ENCODE measurements at regions not wholly inside any gene's neighbourhood (a gene's known extent, or its start where the extent isn't known, plus 50 kb on each side); places are given as distances from the start of the nearest gene placed in this dataset.
"Not testable (repeated sequence)": the region's sequence is repeated elsewhere in the genome, so short reads cannot be mapped to it uniquely, and the experiment has no call there.

DNA sequence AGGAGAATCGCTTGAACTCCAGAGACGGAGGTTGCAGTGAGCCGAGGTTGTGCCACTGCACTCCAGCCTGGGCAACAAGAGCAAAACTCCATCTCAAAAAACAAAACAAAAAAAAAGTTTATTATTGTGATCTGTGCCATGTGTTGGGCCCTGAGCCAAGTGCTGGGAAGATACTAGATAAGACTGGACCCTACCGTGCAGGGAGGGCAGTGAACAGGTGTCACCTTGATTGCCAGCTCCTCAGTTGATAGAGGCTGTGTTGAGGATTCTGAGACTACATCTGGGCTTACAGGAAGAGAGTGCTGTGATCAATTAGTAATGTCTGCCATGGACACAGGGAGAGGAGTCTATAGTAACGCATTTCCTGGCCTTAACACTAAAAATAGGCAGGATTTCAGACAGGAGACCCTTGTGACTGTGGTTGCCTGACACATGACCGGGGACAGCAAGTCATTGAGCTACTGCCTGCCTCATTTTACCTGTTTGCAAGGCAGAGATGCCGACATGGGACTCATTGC is 201.5 kb downstream of the C9orf50 start:
- ATAC-seq: no peak
- Mint-ChIP-seq H3K4me1 (peaks cover 49% of the 10 kb centered on the region), H3K4me3 (no peak overlapping the region), H3K27ac (peak overlapping the region; percentile 61), H3K9me3 (no peaks in the 10 kb centered on the region), H3K36me3 (peaks cover 4% of the 10 kb centered on the region)
- DNase-seq (ENCODE audit: low spot score in 2 of 2): no peak

DNA sequence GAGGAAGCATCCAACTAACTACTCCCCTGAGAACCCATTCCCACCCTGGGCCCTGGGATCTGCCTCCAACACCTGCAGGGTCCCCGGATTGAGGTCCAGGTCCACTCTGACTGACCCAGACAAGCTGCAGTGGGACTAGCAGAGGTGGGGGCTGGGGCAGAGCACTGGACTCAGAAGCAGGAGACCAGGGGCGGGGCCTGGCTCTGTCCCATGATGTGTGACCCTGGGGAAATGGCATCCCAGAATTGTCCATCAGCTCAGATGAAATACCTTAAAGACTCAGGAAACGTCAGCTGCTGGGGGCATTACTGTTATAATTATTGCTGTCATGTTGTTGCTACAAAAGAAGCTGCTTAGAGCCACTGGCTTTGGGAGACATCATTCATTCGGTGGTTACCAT is 202.4 kb downstream of the C9orf50 start:
- ATAC-seq (no peak), DNase-seq (ENCODE audit: low spot score in 2 of 2) (no peak)
- Mint-ChIP-seq H3K36me3 (peaks cover 12% of the 10 kb centered on the region), H3K9me3 (no peaks in the 10 kb centered on the region), H3K27ac (no peak overlapping the region), H3K4me3 (no peak overlapping the region), H3K4me1 (peaks cover 46% of the 10 kb centered on the region)

DNA sequence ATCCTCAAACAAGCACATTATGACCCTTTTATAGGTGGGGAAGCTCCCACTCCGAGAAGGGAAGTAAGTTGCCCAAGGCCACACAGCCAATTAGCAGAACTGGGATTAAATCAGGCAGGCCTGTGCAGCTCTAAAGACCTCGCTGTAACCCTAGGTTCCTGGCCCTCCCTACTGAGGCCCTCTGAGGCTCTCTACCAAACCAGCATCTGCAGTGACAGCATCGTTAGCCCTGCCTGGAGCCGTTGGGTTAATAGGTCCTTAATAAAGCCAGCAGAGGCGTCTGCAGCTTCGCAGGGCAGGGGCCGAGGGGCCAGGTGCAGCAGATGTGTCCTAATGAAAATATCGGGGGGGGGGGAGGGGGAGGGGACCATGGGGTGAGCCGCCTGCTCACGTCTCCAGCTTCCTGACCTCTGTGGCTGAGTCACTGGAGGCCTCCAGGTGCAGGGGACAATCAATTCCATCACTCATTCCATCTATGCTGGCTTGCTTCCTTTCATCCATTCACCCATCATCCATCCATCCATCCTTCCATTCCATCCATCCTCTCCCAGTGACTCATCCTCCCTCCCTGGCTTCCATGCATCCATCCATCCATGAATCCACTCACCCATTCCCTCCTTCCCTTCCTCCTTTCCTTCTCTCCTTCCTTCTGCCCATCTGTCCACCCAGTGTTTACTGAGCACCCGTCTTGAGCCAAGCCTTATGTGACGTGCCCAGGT is 203.9 kb downstream of the C9orf50 start:
- peaks cover 31% of the 10 kb centered on the region for H3K4me1 Mint-ChIP-seq
- H3K36me3 Mint-ChIP-seq: peaks cover 24% of the 10 kb centered on the region
- DNase-seq (ENCODE audit: low spot score in 2 of 2) (no peak), ATAC-seq (no peak)
- H3K9me3 Mint-ChIP-seq: no peaks in the 10 kb centered on the region
- no peak overlapping the region for H3K4me3 Mint-ChIP-seq
- H3K27ac Mint-ChIP-seq: peak overlapping the region; percentile 67

DNA sequence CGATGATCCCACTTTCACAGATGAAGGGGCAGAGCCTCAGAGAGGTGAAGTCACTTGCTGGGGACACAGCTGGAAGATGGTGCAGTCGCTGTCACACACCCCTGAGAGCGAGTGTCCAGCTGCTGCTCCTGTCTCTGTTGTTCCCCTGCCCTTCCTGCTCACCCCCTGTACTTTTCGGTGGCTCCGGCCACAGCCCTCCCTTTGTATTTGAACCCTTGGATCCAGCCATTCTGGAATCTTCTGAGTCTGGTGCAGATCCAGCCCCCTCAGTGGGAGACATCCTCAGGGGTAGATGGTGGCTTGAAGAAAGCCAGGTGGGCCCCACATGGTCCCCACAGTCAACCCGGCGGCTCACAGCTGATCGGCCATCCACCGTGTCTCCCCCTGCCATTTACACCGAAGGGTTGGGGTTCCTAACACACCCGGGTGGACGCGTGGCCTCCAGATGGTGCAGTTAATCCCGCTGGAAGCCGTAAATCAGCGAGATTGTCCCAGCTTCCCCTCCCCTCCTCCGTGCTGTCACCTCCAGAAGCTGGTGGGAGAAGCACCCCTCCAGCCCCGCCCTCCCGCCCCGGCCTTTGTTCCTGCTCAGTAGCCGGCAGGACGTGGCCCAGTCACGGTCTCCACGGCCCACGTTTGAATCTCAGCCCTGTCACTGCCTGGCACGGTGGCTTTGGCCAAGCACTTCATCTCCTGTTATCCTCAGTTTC is 204.8 kb downstream of the C9orf50 start:
- ATAC-seq: no peak
- Mint-ChIP-seq H3K4me1 (peaks cover 28% of the 10 kb centered on the region), H3K36me3 (peaks cover 24% of the 10 kb centered on the region), H3K27ac (peak overlapping the region; percentile 67), H3K9me3 (no peaks in the 10 kb centered on the region), H3K4me3 (no peak overlapping the region)
- DNase-seq (ENCODE audit: low spot score in 2 of 2): no peak

- Mint-ChIP-seq H3K36me3 (peaks cover 30% of the 10 kb centered on the region), H3K4me1 (peaks cover 31% of the 10 kb centered on the region), H3K4me3 (peak overlapping the region; percentile 71), H3K27ac (peak overlapping the region; percentile 87), H3K9me3 (peaks cover 6% of the 10 kb centered on the region)
- DNase-seq (ENCODE audit: low spot score in 2 of 2): no peak
- no peak for ATAC-seq
Observed at GRCh38 chr9:129414993-129415941, 205.6 kb downstream of the C9orf50 start.

DNA sequence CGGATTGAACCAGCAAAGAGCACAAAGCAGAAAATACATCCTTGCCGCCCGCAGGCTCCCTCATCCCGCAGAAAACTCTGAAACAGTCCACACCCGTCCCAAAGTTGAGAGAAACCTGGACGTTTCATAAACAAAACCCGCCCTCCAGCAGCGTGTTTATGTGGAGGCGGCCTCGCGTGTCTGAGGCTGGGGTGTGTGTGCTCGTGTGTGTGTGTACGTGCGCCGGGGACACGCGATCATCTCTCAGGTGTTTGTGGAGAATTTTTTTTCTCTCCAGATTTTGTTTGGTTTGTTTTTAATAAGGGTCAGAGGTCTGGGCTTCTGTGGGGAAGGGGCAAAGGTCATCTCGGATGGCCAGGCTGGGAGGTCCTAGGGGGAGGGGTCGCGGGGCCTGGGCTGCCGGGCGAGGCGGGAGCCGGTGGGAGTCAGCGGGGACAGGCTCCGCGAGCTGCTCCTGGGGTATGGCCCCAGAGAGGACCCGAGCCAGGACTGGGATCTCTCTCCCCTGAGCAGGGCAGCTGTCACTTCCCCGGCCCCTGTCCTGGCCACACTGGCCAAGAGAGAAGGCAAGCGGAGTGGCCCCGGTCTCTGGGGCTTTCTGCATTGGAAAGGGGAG is 206.4 kb downstream of the C9orf50 start:
- Mint-ChIP-seq H3K36me3 (peaks cover 35% of the 10 kb centered on the region), H3K4me3 (peak overlapping the region; percentile 71), H3K9me3 (peaks cover 11% of the 10 kb centered on the region), H3K4me1 (peaks cover 30% of the 10 kb centered on the region), H3K27ac (peak overlapping the region; percentile 87)
- DNase-seq (ENCODE audit: low spot score in 2 of 2): no peak
- no peak for ATAC-seq

- Mint-ChIP-seq H3K27ac (peak overlapping the region; percentile 87), H3K4me1 (peaks cover 29% of the 10 kb centered on the region)
Observed at GRCh38 chr9:129413537-129414376, 207.1 kb downstream of the C9orf50 start.

GRCh38 chr9:129412814-129413536 is 207.9 kb downstream of the C9orf50 start:
- H3K4me3 Mint-ChIP-seq: peak overlapping the region; percentile 71
- DNase-seq (ENCODE audit: low spot score in 2 of 2) (peak in 1 of 2 donors; percentile 75), ATAC-seq (peak; percentile 56)
- H3K4me1 Mint-ChIP-seq: peaks cover 29% of the 10 kb centered on the region
- peaks cover 35% of the 10 kb centered on the region for H3K36me3 Mint-ChIP-seq
- H3K9me3 Mint-ChIP-seq: peaks cover 11% of the 10 kb centered on the region
- H3K27ac Mint-ChIP-seq: peak overlapping the region; percentile 87

More at GRCh38 chr9:129413537-129414376, 207.1 kb downstream of the C9orf50 start:
- Mint-ChIP-seq H3K4me3 (peak overlapping the region; percentile 71), H3K36me3 (peaks cover 35% of the 10 kb centered on the region), H3K9me3 (peaks cover 11% of the 10 kb centered on the region)
- ATAC-seq: peak; percentile 91
- peak; percentile 99 to 100 for DNase-seq (ENCODE audit: low spot score in 2 of 2)

DNA sequence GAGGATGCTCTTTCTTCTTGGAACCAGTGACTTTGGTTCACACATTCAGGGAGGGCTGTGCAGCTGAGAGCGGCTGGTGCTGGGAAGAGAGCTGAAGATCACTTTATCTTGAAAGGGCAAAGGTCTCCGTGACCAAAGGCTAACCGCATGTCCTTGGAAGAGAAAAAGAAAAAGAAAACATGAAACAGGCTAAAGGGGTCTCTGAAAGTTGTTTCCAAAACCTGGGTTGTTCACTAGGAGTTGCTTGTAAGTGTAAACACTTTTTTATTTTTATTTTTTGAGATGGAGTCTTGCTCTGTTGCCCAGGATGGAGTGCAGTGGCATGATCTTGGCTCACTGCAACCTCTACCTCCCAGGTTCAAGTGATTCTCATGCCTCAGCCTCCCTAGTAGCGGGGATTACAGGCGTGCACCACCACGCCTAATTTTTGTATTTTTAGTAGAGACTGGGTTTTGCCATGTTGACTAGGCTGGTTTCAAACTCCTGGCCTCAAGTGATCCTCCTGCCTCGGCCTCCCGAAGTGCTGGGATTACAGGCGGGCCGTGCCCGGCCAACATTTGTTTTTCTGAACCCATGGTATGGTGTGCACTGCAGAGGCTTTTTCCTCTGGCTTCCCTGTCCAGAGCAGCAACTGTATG is 208.6 kb downstream of the C9orf50 start:
- Mint-ChIP-seq H3K36me3 (peaks cover 35% of the 10 kb centered on the region), H3K4me1 (peaks cover 26% of the 10 kb centered on the region), H3K27ac (peak overlapping the region; percentile 87), H3K9me3 (peaks cover 11% of the 10 kb centered on the region), H3K4me3 (peak overlapping the region; percentile 71)
- not testable (repeated sequence) for ATAC-seq; DNase-seq (ENCODE audit: low spot score in 2 of 2)

GRCh38 chr9:129411501-129412175 is 209.3 kb downstream of the C9orf50 start:
- ATAC-seq (no peak), DNase-seq (ENCODE audit: low spot score in 2 of 2) (no peak)
- H3K36me3 Mint-ChIP-seq: peaks cover 35% of the 10 kb centered on the region
- peaks cover 11% of the 10 kb centered on the region for H3K9me3 Mint-ChIP-seq
- H3K27ac Mint-ChIP-seq: peak overlapping the region; percentile 87
- peaks cover 23% of the 10 kb centered on the region for H3K4me1 Mint-ChIP-seq
- H3K4me3 Mint-ChIP-seq: no peak overlapping the region

- peaks cover 35% of the 10 kb centered on the region for H3K36me3 Mint-ChIP-seq
- ATAC-seq (no peak), DNase-seq (ENCODE audit: low spot score in 2 of 2) (no peak)
- peaks cover 11% of the 10 kb centered on the region for H3K9me3 Mint-ChIP-seq
- peak overlapping the region; percentile 87 for H3K27ac Mint-ChIP-seq
- H3K4me1 Mint-ChIP-seq: peaks cover 29% of the 10 kb centered on the region
- H3K4me3 Mint-ChIP-seq: no peak overlapping the region
Observed at GRCh38 chr9:129410226-129410625, 210.7 kb downstream of the C9orf50 start.

GRCh38 chr9:129408535-129409215 is 212.2 kb downstream of the C9orf50 start:
- Mint-ChIP-seq H3K27ac (peak overlapping the region; percentile 87), H3K9me3 (peaks cover 11% of the 10 kb centered on the region), H3K36me3 (peaks cover 25% of the 10 kb centered on the region), H3K4me3 (no peak overlapping the region), H3K4me1 (peaks cover 22% of the 10 kb centered on the region)
- ATAC-seq (no peak), DNase-seq (ENCODE audit: low spot score in 2 of 2) (no peak)

Data from stimulated activated effector memory CD8-positive, alpha-beta T cell treated with anti-CD3 and anti-CD28 coated beads, Interleukin-12 subunit alpha, Interleukin-12 subunit beta, amount 100 ng/mL, for 72 hours (primary cell).